ENCODE measurements at regions not wholly inside any gene's neighbourhood (a gene's known extent, or its start where the extent isn't known, plus 50 kb on each side); places are given as distances from the start of the nearest gene placed in this dataset.

DNA sequence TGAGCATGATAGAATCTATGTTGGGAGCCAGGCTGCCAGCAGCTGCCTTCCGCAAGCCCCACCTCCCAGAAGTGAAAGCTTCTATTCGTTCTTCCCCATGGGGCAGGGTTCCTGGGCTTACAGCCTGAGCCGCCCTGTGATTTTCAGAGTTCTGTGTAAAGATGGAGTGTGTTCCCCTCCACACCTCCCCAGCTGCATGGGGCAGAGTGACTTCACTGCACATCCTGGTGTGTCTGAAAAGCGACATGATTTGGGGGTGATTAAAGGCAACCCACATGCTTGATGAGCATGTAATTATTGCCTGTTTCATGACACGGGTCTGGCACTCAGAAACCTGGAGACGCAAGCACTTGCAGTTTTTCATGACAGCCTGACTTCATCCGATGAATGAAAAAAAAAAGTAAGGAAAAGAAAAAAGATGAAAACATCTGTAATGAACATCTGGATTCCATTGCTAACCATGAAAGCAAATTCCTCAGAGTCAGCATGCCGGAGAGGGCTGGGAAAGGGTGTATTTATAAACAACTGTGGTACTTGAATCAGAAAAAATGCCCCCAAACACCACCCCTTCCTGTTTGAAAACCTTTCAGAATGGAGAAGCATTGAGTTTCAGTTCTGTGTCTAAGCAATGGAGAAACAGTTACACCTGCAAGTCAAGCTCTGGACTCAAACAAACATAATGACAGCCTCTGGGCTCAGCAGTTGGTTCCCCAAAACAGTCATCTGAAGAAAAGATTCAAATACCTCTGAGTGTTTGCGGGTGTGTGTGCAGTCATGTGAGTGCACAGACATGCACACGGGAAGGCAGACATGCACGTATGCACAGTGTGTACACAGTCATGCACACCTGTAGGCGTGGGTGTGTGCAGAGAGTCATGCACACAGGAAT is 266.0 kb downstream of the ENGASE start:
- no peak for DNase-seq

GRCh38 chr17:79339321-79339720 is 264.7 kb downstream of the ENGASE start:
- no peak for DNase-seq

DNA sequence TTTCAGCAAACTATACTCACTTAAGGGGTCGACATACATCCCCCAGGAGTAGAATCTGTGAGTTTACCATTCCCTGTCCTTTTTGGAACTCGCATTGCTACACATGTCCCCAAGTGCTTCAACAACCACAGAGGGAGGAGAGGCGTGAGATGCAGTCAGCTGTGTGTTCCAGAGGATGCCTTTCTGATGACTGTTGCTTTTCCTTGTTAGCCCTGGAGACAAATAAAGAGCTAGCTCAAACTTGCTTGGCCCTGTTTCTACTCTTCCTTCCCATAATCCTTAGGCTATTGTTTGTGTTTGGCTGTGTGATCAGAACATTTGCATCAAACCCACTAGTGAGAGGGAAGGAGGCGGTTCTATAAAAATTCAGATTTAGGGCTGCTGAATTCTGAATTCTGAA is 264.0 kb downstream of the ENGASE start:
- DNase-seq = no peak

- DNase-seq = no peak
These were observed 263.5 kb downstream of the ENGASE start for GRCh38 chr17:79338152-79338551.

GRCh38 chr17:79337053-79337452 is 262.4 kb downstream of the ENGASE start:
- DNase-seq = no peak

- DNase-seq = no peak
These were observed 260.8 kb downstream of the ENGASE start for GRCh38 chr17:79335456-79335855.

- no peak for DNase-seq
These were observed 257.5 kb downstream of the ENGASE start for GRCh38 chr17:79332011-79332554.

DNA sequence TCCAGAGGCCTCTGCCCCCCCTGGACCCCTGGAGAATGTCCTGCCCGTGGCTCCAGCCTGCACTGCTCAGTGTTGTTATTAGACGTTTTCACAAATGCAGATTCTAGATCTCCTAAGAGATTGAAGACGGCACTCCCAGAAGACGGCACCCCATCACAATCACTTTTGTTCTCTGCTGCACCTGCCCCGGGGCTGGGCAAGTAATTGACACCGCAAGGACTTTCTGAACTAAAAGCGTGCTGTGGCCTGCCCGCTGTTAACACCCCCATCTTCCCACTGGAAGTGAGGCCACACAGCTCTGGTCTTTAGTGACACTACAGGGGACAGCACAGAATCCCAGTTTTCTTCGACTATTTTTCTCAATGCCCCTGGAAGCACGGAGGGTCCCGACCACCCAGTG is 256.9 kb downstream of the ENGASE start:
- DNase-seq = no peak

GRCh38 chr17:79330696-79331095 is 256.1 kb downstream of the ENGASE start:
- DNase-seq = no peak

- DNase-seq = no peak
These were observed 255.6 kb downstream of the ENGASE start for GRCh38 chr17:79330229-79330628.

DNA sequence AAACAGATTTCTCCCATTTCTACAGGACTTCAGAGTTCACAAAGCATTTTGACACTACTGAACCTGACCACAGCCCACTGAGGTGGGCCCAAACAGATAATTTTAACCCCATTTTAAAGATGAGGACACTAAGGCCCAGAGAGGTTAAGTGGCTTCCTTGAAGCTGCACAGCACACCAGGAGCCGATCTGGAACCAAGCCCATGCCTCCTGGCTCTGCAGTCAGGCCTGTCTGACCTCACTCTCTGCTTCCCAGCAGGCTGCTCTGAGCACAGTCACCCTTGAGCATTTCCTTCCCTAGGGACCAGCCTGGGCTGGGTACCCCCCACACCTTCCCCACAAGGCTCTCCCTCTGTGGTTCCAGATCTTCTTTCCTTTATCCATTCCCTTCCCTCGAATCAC is 252.2 kb downstream of the ENGASE start:
- no peak for DNase-seq

GRCh38 chr17:79325709-79326430 is 251.2 kb downstream of the ENGASE start:
- no peak for DNase-seq

DNA sequence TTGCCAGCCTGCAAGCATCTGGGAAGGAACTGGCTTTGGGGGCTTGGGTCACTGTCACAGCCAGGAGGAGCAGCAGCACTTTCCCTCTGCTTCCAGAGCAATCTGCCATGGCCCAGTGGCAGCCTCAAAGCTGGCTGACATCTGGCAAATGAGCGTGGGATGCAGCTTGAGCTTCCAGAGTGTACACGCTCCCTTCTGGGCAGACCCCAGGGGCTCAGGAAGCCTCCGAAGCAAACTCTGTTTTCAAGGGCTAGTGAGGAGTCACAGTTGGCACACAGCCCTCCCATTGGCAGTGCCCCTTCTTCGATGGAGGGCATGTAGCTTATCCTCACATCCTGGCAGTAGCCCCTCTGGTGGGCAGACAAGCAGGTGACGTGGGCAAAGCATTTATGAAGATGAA is 249.6 kb downstream of the ENGASE start:
- DNase-seq = no peak

GRCh38 chr17:79323566-79323965 is 248.9 kb downstream of the ENGASE start:
- no peak for DNase-seq

DNA sequence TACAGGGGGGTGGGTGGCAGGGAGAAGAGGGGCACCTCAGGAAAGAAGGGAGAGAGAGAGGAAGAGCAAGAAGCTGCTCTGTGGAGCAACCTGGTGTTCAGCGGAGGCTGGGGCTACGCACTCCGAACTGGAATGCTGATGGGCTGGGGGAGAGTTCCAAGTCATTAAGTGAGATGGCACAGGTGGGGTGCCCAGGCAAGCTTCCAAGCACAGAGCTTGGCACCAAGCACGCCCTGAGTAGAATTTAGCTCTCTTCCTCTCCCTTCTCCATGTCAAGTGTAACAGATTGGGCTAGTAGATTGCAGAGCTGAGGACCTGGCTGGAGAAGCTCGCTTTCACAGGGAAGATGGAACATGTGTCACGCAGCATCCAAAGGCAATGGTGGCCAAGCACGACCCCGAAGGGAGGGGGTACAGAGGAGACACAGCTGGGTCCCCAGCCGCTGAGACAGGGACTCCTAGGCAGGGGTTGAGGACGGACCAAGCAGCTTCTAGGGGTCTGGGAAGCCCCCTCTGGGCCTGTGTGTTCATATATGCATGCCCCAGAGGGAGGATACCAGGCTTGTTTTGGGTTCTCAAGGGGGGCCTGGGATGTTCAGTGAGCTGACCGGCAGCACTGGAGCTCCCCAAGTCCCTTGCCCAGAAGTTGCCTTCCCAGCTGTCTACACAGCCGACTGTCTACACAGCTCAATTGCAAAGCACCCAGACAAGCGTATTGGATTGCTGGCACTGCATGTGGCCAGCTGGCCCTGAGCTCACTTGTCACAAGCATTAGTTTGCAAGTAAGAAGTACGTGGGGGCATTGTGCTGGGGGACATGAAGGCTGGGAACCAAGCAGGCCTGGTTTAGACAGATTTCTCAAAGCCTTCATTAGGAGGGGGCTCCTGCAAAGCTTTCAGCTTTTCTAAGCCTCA is 247.8 kb downstream of the ENGASE start:
- no peak for DNase-seq

DNA sequence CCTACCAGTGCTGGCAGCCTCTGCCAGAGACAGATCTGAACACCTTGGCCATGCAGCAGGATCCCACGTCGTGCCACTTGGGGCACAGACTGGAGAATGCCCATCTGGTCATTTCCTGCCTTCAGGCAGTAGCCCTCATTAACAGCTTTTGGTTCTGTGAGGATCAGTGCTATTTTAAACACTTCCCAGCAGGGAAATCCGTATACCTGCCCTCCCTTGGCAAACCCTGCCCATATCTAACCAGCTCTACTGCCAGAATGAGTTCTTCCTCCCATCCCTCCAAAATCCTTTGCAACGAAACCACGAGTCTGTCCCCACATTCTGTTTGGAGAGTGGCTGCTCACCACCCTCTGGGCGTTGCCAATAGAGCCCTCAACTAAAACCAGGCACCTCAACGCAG is 245.7 kb downstream of the ENGASE start:
- no peak for DNase-seq

DNA sequence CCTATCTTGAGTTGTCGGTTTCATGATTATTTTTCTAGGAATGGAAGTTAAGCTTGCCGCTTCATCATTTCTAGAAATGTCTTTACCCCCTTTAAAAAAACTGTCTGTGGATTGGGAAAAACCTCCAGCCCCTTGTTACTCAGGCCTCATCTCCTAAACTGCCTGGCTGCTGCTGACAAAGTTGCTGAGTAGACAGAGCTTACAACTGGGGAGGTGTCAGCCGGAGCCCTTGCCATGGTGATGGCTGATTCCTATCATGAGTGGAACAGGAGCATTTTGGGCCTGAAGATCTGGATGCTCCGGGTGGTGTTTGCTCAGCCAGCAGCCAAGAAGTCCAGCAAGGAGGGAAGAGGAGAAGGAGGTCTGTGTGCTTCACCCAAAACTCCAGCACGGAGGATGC is 243.3 kb downstream of the ENGASE start:
- DNase-seq = no peak

DNA sequence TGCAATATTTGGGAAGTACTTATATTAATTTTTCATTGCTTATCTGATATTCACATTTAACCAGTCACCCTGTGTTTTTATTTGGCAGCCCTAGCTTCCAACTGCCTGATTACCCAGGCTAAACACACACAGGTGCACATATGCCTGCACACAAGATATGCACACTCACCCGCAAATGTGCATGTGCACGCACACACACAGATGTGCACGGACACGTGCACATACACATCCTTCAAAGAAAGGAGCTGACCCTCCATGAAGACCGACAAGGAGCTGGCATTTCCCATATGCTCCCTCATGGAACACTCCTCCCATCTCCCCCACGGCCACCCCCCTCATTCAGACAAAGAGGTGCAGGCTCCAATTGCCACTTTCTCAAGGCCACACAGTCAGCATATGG is 242.2 kb downstream of the ENGASE start:
- no peak for DNase-seq

GRCh38 chr17:79315358-79316105 is 240.9 kb downstream of the ENGASE start:
- DNase-seq = no peak

GRCh38 chr17:79314617-79315357 is 240.2 kb downstream of the ENGASE start:
- no peak for DNase-seq

- no peak for DNase-seq
These were observed 236.7 kb downstream of the ENGASE start for GRCh38 chr17:79311373-79311772.
